Tibial artery (tissue), 4 donors: ENCODE measurements at regions not wholly inside any gene's neighbourhood (a gene's known extent, or its start where the extent isn't known, plus 50 kb on each side); places are given as distances from the start of the nearest gene placed in this dataset.

ENCODE experiments used
- DNase-seq, 2 donors: peaks; one replicate each; pipeline ENCODE4 v3.0.0-alpha.2; 2019
- H3K27ac ChIP-seq, 2 donors: fragments of 200-600 bp; sonication (generic) in 1 of 2; 1 replicate in 1 of 2; 2 replicates in 1 of 2; pipeline ENCODE4 v1.5.1; 2018 to 2019; ENCODE audit warnings: mild to moderate bottlenecking in 1 of 2
- H3K27me3 ChIP-seq, 2 donors: fragments of 200-600 bp; sonication (generic) in 1 of 2; one replicate each; pipeline versions ENCODE4 v1.5.1 to v1.6.0; 2016 to 2019
- H3K36me3 ChIP-seq, 3 donors: fragments of 200-600 bp; sonication (generic) in 2 of 3; one replicate each; pipeline ENCODE4 v1.5.1; 2016 to 2019; ENCODE audit warnings: mild to moderate bottlenecking in 2 of 3
- H3K4me1 ChIP-seq, 4 donors: fragments of 200-600 bp; sonication (generic) in 2 of 4; 1 replicate in 3 of 4; 2 replicates in 1 of 4; pipeline ENCODE4 v1.5.1; 2016 to 2019
- H3K4me3 ChIP-seq, 2 donors: fragments of 200-600 bp; sonication (generic) in 1 of 2; 1 replicate in 1 of 2; 2 replicates in 1 of 2; pipeline ENCODE4 v1.5.1; 2018 to 2019; ENCODE audit warnings: mild to moderate bottlenecking in 2 of 2
- H3K9me3 ChIP-seq, 3 donors: fragments of 200-600 bp; sonication (generic) in 1 of 3; one replicate each; pipeline ENCODE4 v1.5.1; 2016 to 2019
- CTCF ChIP-seq, 2 experiments: fragments of 200-600 bp in 1 of 2; fragments of 450-650 bp in 1 of 2; IDR thresholded peaks; one replicate each; pipeline ENCODE4 v1.5.1; 2017 to 2019; ENCODE audit warnings: antibody characterized with exemption in 2 of 2, mild to moderate bottlenecking in 1 of 2, moderate library complexity in 1 of 2
- intact Hi-C: fragments of 100-400 bp; cut with DNase I; formaldehyde crosslinking; loops from one replicate; pipeline ENCODE4 v1.15.0; 2023; ENCODE audit warnings: low total_unique reads

DNA sequence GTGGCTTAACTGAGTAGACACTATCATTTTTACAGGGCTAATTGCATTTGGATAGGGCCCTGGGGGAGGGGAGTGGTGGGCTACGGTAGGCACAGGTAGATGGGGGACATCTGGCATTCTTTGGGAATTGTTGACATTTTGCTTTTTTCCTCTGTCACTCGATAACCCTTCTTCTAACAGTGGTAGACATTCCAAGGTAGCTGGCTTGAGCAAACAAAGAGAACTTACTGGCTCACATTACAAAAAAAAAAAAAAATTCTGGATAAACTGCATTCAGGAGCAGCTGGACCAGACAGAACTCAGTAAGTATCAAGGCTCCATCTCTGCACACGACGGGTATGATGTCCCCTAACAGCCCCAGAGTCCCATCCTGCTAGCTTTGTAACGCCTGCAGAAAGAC lies 585.2 kb downstream of the ZNF608 start:
- H3K4me1 ChIP-seq, result no peaks in the 10 kb centered on the region
- H3K36me3 ChIP-seq, result no peaks in the 10 kb centered on the region
- DNase-seq, result no peak
- H3K27me3 ChIP-seq, result no peaks in the 10 kb centered on the region
- no peak overlapping the region for H3K4me3 ChIP-seq
- TF ChIP-seq CTCF (IDR thresholded peaks at IDR 0.05), result no peak
- intact Hi-C loops, result loop anchor here (1.0 kb wide), 1 partner anchor 22 kb away; no protein-coding TSS in a partner anchor
- peaks cover 0 to under 1% (median 0%) of the 10 kb centered on the region in 3 donors for H3K9me3 ChIP-seq
- H3K27ac ChIP-seq, result no peak overlapping the region

- Histone ChIP-seq H3K4me1 (no peaks in the 10 kb centered on the region), H3K27ac (no peak overlapping the region), H3K4me3 (no peak overlapping the region), H3K36me3 (no peaks in the 10 kb centered on the region), H3K27me3 (no peaks in the 10 kb centered on the region), H3K9me3 (peaks cover 0 to 11% (median 0%) of the 10 kb centered on the region in 3 donors)
- DNase-seq, result no peak
- no peak for TF ChIP-seq CTCF (IDR thresholded peaks at IDR 0.05)
- intact Hi-C loops, result no loop called here
Measured at GRCh38 chr5:124160265-124160664, 586.2 kb downstream of the ZNF608 start.

GRCh38 chr5:124157320-124157719 lies 589.1 kb downstream of the ZNF608 start:
- Histone ChIP-seq H3K36me3 (no peaks in the 10 kb centered on the region), H3K9me3 (peaks cover 3 to 18% (median 15%) of the 10 kb centered on the region in 3 donors), H3K27me3 (no peaks in the 10 kb centered on the region), H3K27ac (no peak overlapping the region), H3K4me1 (no peaks in the 10 kb centered on the region), H3K4me3 (no peak overlapping the region)
- intact Hi-C loops, result no loop called here
- TF ChIP-seq CTCF (IDR thresholded peaks at IDR 0.05), result no peak
- DNase-seq, result no peak

DNA sequence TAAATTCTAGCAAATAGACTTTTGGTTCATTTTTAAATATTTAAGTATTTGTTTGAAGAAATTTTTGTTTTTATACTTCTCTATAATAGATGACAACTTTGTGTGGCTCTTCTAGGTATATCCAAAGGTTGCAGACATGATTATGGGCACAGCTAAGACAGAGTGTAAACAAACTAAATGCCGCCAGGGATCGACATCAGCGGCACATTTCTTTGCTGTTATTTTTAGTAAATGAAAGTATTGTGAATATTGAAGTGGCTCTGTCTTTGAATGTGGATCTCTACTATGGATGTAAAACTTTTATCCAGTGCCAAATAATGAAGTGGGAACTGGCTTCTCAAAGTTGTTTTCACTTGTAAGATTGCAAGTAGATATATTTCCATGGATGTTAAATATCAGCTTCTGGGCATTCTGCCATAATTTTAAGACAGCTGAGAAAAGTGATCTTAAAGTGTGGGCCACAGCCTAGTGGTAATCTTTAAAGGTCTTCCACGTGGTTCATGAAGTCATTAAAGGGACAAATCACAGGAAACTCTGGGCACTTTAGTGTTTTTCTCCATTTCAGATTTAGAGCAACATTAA lies 589.9 kb downstream of the ZNF608 start:
- no peak overlapping the region for H3K4me3 ChIP-seq
- H3K9me3 ChIP-seq, result peaks cover 3 to 18% (median 15%) of the 10 kb centered on the region in 3 donors
- intact Hi-C loops, result no loop called here
- no peaks in the 10 kb centered on the region for H3K36me3 ChIP-seq
- DNase-seq, result no peak
- H3K4me1 ChIP-seq, result no peaks in the 10 kb centered on the region
- no peaks in the 10 kb centered on the region for H3K27me3 ChIP-seq
- no peak for TF ChIP-seq CTCF (IDR thresholded peaks at IDR 0.05)
- H3K27ac ChIP-seq, result no peak overlapping the region

DNA sequence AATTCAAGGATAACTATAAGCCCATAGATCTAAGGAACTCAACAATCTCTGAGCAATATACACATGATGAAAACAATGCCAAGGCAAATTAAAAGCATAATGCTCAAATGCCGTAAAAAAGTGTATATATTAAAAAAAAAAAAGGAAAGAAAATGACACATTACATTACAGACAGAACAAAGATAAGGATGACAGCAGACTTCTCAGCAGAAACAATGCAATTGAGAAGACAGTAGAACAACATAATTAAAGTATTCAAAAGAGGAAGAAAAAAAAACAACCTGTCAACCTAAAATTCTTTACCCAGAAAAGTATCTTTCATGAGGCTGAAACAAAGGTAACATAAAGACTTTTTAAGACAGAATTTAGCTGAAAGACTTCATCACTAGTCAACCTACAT lies 591.7 kb downstream of the ZNF608 start:
- Histone ChIP-seq H3K36me3 (no peaks in the 10 kb centered on the region), H3K27ac (no peak overlapping the region), H3K27me3 (no peaks in the 10 kb centered on the region), H3K4me3 (no peak overlapping the region), H3K4me1 (no peaks in the 10 kb centered on the region), H3K9me3 (peaks cover 3 to 18% (median 15%) of the 10 kb centered on the region in 3 donors)
- no peak for DNase-seq
- TF ChIP-seq CTCF (IDR thresholded peaks at IDR 0.05), result no peak
- intact Hi-C loops, result no loop called here

GRCh38 chr5:124153588-124153987 lies 592.9 kb downstream of the ZNF608 start:
- no peak for DNase-seq
- H3K27me3 ChIP-seq, result no peaks in the 10 kb centered on the region
- no peak overlapping the region for H3K27ac ChIP-seq
- no peaks in the 10 kb centered on the region for H3K36me3 ChIP-seq
- peaks cover 3 to 18% (median 15%) of the 10 kb centered on the region in 3 donors for H3K9me3 ChIP-seq
- no peak overlapping the region for H3K4me3 ChIP-seq
- TF ChIP-seq CTCF (IDR thresholded peaks at IDR 0.05), result no peak
- no peaks in the 10 kb centered on the region for H3K4me1 ChIP-seq
- intact Hi-C loops, result no loop called here
